ENCODE measurements at regions not wholly inside any gene's neighbourhood (a gene's known extent, or its start where the extent isn't known, plus 50 kb on each side); places are given as distances from the start of the nearest gene placed in this dataset.

DNA sequence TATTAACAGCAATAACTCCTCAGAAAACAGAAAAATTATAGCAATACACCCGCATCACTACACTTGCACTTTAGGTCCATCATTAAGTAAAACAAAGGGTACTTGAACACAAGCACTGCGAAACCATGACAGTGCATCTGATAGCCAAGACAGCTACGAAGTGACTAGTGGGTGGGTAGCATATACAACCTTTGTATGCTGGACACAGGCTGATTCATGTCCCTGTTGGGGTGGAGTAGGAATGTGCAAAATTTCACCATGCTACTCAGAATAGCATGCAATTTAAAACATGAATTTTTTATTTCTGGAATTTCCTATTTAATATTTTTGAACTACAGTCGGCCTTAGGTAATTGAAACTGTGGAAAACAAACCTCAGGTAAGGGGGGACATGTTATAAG lies 2414.1 kb downstream of the TP53TG3F start:
- no peak overlapping the region for H3K27ac ChIP-seq (ENCODE audit: low read depth, low read length)
- H3K9me3 ChIP-seq (ENCODE audit: control insufficient read depth, insufficient read depth, low read depth, low read length), result peaks cover 46% of the 10 kb centered on the region
- H3K27me3 ChIP-seq (ENCODE audit: control insufficient read depth, insufficient read depth, low read length), result no peaks in the 10 kb centered on the region
- H3K36me3 ChIP-seq (ENCODE audit: control insufficient read depth, insufficient read depth, low read length), result no peaks in the 10 kb centered on the region
- H3K9ac ChIP-seq (ENCODE audit: low read length), result no peak overlapping the region
- no peaks in the 10 kb centered on the region for H3K4me1 ChIP-seq (ENCODE audit: control insufficient read depth, insufficient read depth, low read length)
- H3K4me3 ChIP-seq (ENCODE audit: low read depth, low read length), result no peak overlapping the region

DNA sequence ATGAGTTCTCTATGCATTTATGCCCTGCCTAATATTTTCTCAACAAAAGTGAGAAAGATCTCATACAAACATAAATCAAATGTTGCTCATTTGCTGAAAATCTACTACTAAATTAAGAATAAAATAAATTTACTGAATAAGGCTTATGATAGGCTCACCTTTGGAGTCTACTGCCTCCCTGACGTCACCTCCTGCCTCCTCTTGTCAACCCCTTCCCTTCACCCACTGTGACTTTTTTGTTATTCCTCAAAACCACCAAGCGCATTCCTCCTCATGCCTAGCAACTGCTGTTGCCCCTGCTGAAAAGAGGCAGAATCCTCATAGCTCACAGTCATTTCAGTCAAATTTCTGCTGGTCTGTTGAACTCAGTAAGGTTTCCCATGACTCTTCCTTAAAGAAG lies 2422.2 kb downstream of the TP53TG3F start:
- H3K27ac ChIP-seq (ENCODE audit: low read depth, low read length), result no peak overlapping the region
- no peaks in the 10 kb centered on the region for H3K4me1 ChIP-seq (ENCODE audit: control insufficient read depth, insufficient read depth, low read length)
- H3K27me3 ChIP-seq (ENCODE audit: control insufficient read depth, insufficient read depth, low read length), result no peaks in the 10 kb centered on the region
- H3K9ac ChIP-seq (ENCODE audit: low read length), result no peak overlapping the region
- H3K9me3 ChIP-seq (ENCODE audit: control insufficient read depth, insufficient read depth, low read depth, low read length), result peaks cover 45% of the 10 kb centered on the region
- H3K4me3 ChIP-seq (ENCODE audit: low read depth, low read length), result no peak overlapping the region
- H3K36me3 ChIP-seq (ENCODE audit: control insufficient read depth, insufficient read depth, low read length), result no peaks in the 10 kb centered on the region

DNA sequence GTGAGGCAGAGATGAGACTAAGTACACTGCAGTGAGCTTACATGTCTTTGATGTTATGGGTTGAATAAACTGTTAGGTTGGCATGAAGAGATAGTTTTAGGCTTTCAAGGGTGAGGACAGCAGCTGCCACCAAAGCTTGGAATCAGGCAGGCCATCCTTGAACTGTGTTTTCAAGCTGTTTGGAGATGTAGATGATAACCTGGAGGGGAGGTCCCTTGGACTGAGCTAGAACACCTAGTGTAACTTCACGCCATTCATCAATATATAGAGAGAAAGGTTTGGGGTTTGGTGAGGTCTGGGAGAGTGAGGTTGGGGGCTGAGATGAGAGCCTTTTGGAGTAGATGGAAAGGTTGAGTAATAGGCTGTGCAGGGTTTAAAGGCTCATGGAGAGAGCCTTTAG lies 2447.0 kb downstream of the TP53TG3F start:
- no peaks in the 10 kb centered on the region; the same call in 1 of the 2 replicates for H3K4me1 ChIP-seq (ENCODE audit: control insufficient read depth, insufficient read depth, low read length)
- H3K4me3 ChIP-seq (ENCODE audit: low read depth, low read length), result no peak overlapping the region
- no peak overlapping the region for H3K9ac ChIP-seq (ENCODE audit: low read length)
- peaks cover 88% of the 10 kb centered on the region for H3K9me3 ChIP-seq (ENCODE audit: control insufficient read depth, insufficient read depth, low read depth, low read length)
- H3K36me3 ChIP-seq (ENCODE audit: control insufficient read depth, insufficient read depth, low read length), result no peaks in the 10 kb centered on the region
- H3K27me3 ChIP-seq (ENCODE audit: control insufficient read depth, insufficient read depth, low read length), result no peaks in the 10 kb centered on the region
- H3K27ac ChIP-seq (ENCODE audit: low read depth, low read length), result no peak overlapping the region

DNA sequence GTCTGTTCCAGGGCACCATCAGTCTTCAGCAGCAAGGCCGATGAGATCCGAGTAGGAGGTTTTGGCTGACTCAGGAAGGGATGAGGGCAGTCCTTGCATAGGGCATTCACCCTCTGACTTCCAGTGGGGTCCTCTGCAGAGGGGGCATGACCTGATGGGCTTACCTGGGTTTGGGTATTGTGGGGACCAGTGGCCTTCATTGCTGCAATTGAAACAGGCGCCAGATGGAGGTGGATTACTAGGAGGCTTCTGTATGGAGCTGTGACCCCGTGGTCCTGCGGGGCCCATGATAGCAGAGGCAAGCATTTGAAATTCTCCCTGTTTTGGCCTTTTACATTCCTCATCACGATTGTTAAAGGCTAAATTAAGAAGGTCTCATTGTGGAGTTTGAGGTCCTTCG lies 2448.7 kb downstream of the TP53TG3F start:
- Histone ChIP-seq H3K9ac (ENCODE audit: low read length) (no peak overlapping the region), H3K27ac (ENCODE audit: low read depth, low read length) (no peak overlapping the region), H3K27me3 (ENCODE audit: control insufficient read depth, insufficient read depth, low read length) (no peaks in the 10 kb centered on the region), H3K9me3 (ENCODE audit: control insufficient read depth, insufficient read depth, low read depth, low read length) (peaks cover 90% of the 10 kb centered on the region), H3K4me1 (ENCODE audit: control insufficient read depth, insufficient read depth, low read length) (no peaks in the 10 kb centered on the region), H3K4me3 (ENCODE audit: low read depth, low read length) (no peak overlapping the region), H3K36me3 (ENCODE audit: control insufficient read depth, insufficient read depth, low read length) (no peaks in the 10 kb centered on the region)

DNA sequence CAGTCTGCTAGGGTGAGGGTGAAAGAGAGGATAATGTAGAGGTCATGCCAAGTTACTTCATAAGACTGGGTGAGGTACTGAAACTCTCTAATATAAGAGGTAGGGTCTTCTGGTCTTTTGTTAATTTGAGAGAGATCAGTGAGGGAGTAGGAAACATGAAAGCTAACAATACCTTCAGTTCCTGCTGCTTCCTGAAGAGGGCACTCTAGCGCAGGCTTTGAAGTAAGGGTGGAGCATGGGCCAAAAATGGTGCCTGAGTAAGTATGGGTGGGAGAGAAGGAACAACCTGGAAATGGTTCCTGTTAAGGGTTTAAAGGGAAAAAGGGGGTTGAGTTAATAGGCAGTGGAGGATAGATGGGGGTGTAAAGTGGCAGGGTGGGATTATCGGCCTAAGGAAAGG lies 2449.5 kb downstream of the TP53TG3F start:
- no peak overlapping the region for H3K27ac ChIP-seq (ENCODE audit: low read depth, low read length)
- H3K9ac ChIP-seq (ENCODE audit: low read length), result no peak overlapping the region
- H3K9me3 ChIP-seq (ENCODE audit: control insufficient read depth, insufficient read depth, low read depth, low read length), result peaks cover 90% of the 10 kb centered on the region
- no peaks in the 10 kb centered on the region for H3K27me3 ChIP-seq (ENCODE audit: control insufficient read depth, insufficient read depth, low read length)
- no peaks in the 10 kb centered on the region for H3K36me3 ChIP-seq (ENCODE audit: control insufficient read depth, insufficient read depth, low read length)
- H3K4me1 ChIP-seq (ENCODE audit: control insufficient read depth, insufficient read depth, low read length), result no peaks in the 10 kb centered on the region
- H3K4me3 ChIP-seq (ENCODE audit: low read depth, low read length), result no peak overlapping the region

DNA sequence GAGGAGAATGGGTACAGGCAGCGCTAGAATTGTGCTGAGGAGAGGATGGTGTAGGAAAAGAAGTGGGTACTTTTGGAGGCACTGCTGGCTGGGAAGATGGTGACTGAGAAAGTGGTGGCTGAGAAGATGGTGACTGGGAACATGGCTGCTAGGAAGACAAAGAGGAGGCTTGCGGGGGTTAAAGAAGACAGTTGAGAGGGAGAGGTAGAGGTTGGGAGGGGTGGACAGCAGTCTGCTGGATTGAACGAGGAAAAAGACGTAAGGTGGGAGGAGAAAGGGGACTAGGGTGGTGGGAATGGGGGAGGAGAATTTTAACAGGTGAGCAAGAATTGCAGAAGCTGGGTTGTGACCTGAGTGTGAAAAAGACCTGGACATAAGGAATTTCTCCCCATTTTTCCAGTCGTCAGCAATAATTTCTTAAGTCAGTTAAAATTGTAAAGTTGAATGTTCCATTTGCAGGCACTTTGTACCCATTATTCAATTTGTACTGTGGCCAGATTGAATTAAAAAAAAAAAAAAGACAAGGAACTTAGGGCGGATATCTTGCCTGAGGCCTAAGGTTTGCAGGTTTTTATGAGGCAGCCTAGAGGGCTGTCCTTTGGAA lies 2450.0 kb downstream of the TP53TG3F start:
- Histone ChIP-seq H3K27me3 (ENCODE audit: control insufficient read depth, insufficient read depth, low read length) (no peaks in the 10 kb centered on the region), H3K9me3 (ENCODE audit: control insufficient read depth, insufficient read depth, low read depth, low read length) (peaks cover 90% of the 10 kb centered on the region), H3K36me3 (ENCODE audit: control insufficient read depth, insufficient read depth, low read length) (no peaks in the 10 kb centered on the region), H3K27ac (ENCODE audit: low read depth, low read length) (no peak overlapping the region), H3K9ac (ENCODE audit: low read length) (no peak overlapping the region), H3K4me1 (ENCODE audit: control insufficient read depth, insufficient read depth, low read length) (no peaks in the 10 kb centered on the region), H3K4me3 (ENCODE audit: low read depth, low read length) (no peak overlapping the region)

DNA sequence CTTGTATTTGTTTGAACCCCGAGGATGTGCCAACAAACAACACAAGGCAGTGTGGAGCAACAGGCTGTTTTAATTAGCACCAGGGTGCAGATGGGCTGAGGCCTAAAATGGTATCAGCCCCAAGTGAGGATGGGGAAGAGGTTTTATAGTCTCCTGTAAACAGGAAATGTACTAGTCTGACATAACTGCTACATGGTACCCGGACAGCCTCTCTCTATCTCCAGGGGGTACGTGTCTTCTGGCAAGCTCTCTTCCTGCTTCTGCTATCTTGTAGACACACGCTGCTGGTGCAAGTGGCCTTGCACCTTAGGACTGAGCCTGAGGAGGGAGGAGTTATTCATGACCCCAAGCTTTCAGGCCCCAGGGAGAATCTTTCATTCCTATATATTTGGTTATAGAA lies 2451.0 kb downstream of the TP53TG3F start:
- H3K27me3 ChIP-seq (ENCODE audit: control insufficient read depth, insufficient read depth, low read length), result no peaks in the 10 kb centered on the region
- no peak overlapping the region for H3K27ac ChIP-seq (ENCODE audit: low read depth, low read length)
- no peak overlapping the region for H3K9ac ChIP-seq (ENCODE audit: low read length)
- H3K4me1 ChIP-seq (ENCODE audit: control insufficient read depth, insufficient read depth, low read length), result no peaks in the 10 kb centered on the region
- no peaks in the 10 kb centered on the region for H3K36me3 ChIP-seq (ENCODE audit: control insufficient read depth, insufficient read depth, low read length)
- H3K9me3 ChIP-seq (ENCODE audit: control insufficient read depth, insufficient read depth, low read depth, low read length), result peaks cover 90% of the 10 kb centered on the region
- no peak overlapping the region for H3K4me3 ChIP-seq (ENCODE audit: low read depth, low read length)

DNA sequence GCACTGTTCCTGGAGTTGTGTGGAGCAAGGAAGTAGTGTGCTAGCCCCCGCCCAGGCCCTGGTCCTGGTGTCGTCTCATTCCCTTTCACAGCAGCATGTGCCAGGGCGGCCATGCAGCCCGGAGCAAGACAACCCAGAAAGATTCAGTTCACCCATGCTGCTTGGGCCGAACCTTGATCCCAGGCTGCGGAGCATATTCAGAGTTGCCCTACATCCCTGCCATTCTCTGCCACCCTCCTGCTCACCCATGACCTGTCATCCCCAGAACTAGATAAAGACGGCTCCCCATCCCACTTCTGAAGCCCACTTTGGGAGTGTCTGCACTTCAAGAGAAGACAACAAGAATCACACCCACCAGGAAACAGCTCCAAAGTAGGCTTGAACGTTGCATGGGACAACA lies 2452.5 kb downstream of the TP53TG3F start:
- Histone ChIP-seq H3K4me3 (ENCODE audit: low read depth, low read length) (no peak overlapping the region), H3K36me3 (ENCODE audit: control insufficient read depth, insufficient read depth, low read length) (no peaks in the 10 kb centered on the region), H3K4me1 (ENCODE audit: control insufficient read depth, insufficient read depth, low read length) (no peaks in the 10 kb centered on the region), H3K27me3 (ENCODE audit: control insufficient read depth, insufficient read depth, low read length) (no peaks in the 10 kb centered on the region), H3K9ac (ENCODE audit: low read length) (no peak overlapping the region), H3K27ac (ENCODE audit: low read depth, low read length) (no peak overlapping the region), H3K9me3 (ENCODE audit: control insufficient read depth, insufficient read depth, low read depth, low read length) (peaks cover 87% of the 10 kb centered on the region)

DNA sequence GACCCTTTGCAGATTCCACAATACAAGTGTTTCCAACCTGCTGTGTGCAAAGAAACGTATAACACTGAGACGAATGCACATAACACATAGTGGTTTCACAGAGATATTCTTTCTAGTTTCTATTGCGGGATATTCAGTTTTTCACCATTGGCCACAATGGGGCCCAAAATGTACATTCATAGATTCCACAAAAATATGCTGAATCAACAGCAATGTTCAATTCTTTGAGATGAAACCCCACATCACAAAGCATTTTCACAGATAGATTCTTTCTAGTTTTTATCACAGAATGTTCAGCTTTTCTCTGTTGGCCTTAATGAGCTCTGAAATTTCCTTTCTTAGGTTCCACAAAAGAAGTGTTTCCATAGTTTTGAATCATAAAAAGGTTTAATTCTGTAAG lies 2472.3 kb downstream of the TP53TG3F start:
- Histone ChIP-seq H3K4me1 (ENCODE audit: control insufficient read depth, insufficient read depth, low read length) (no peaks in the 10 kb centered on the region), H3K36me3 (ENCODE audit: control insufficient read depth, insufficient read depth, low read length) (no peaks in the 10 kb centered on the region), H3K27me3 (ENCODE audit: control insufficient read depth, insufficient read depth, low read length) (no peaks in the 10 kb centered on the region), H3K9me3 (ENCODE audit: control insufficient read depth, insufficient read depth, low read depth, low read length) (peaks cover 78% of the 10 kb centered on the region), H3K4me3 (ENCODE audit: low read depth, low read length) (no peak overlapping the region), H3K27ac (ENCODE audit: low read depth, low read length) (no peak overlapping the region), H3K9ac (ENCODE audit: low read length) (no peak overlapping the region)

All from HUES6 (cell line).